ENCODE measurements at regions not wholly inside any gene's neighbourhood (a gene's known extent, or its start where the extent isn't known, plus 50 kb on each side); places are given as distances from the start of the nearest gene placed in this dataset.

DNA sequence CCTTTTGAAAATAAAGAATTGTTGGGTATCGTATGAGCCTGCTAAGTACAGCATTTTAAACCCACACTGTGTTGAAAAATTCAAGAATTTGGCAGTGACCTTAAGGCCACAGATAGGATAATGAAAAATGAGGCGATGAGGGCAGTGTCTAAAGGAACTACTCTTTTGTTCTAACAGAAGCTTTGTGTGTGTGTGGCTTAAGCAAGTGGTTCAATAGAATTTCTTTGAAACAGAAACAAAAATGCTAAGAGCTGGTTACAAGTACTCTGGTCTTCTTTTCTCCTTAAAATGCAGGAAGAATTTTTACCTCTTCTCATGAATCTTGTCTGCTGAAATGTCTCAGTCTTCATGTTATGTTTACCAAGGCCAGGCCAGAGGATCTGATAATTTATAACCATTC, 279.5 kb downstream of the ZNF536 start:
- Histone ChIP-seq H4K8ac (ENCODE audit: extremely low read depth, insufficient read depth, low read length) (no peak overlapping the region), H2AK5ac (ENCODE audit: low read depth, low read length) (no peak overlapping the region), H3K36me3 (ENCODE audit: control insufficient read depth in 2 of 4, insufficient read depth in 4 of 4, low read length in 3 of 4) (no peaks in the 10 kb centered on the region), H2AFZ (ENCODE audit: low read length) (no peak overlapping the region), H3K4me2 (ENCODE audit: insufficient read depth in 1 of 2, low read depth in 2 of 2, low read length in 2 of 2) (no peak overlapping the region), H3K9me3 (ENCODE audit: insufficient read depth in 2 of 2, low read depth in 1 of 2, low read length in 1 of 2) (no peaks in the 10 kb centered on the region), H3K23me2 (ENCODE audit: low read depth, low read length) (no peaks in the 10 kb centered on the region), H2BK120ac (replicated peaks; ENCODE audit: low read depth, low read length) (no peak overlapping the region), H3K79me2 (ENCODE audit: control insufficient read depth in 1 of 2, insufficient read depth in 2 of 2, low read length in 2 of 2) (no peaks in the 10 kb centered on the region), H4K91ac (replicated peaks; ENCODE audit: insufficient read length, low read length) (no peak overlapping the region), H3K23ac (ENCODE audit: insufficient read length) (no peak overlapping the region), H3K56ac (replicated peaks; ENCODE audit: insufficient read length, low read depth, low read length) (no peak overlapping the region), H3K27me3 (replicated peaks in 1 of 4; ENCODE audit: control insufficient read depth in 3 of 4, extremely low read depth in 1 of 4, insufficient read depth in 3 of 4, low read length in 3 of 4) (no peaks in the 10 kb centered on the region), H2BK15ac (ENCODE audit: low read length) (no peak overlapping the region), H2BK20ac (ENCODE audit: low read length) (no peak overlapping the region), H4K5ac (ENCODE audit: insufficient read length, low read depth, low read length) (no peak overlapping the region), H3K27ac (ENCODE audit: low read depth, low read length) (no peak overlapping the region), H3K4me3 (ENCODE audit: extremely low read depth in 1 of 4, insufficient read depth in 2 of 4, low read depth in 3 of 4, low read length in 4 of 4) (no peak overlapping the region), H2BK5ac (ENCODE audit: low read depth, low read length) (no peak overlapping the region), H3K4ac (replicated peaks; ENCODE audit: insufficient read length, low read depth, low read length) (no peak overlapping the region), H3K18ac (ENCODE audit: extremely low read depth, low read length) (no peak overlapping the region), H4K20me1 (replicated peaks in 1 of 2; ENCODE audit: control insufficient read depth in 1 of 2, insufficient read depth in 2 of 2, low read length in 2 of 2) (no peaks in the 10 kb centered on the region), H3K4me1 (replicated peaks in 1 of 4; ENCODE audit: control insufficient read depth in 3 of 4, insufficient read depth in 4 of 4, low read length in 3 of 4) (no peaks in the 10 kb centered on the region; a peak in 1 of 7 replicates), H3K9ac (replicated peaks in 1 of 4; ENCODE audit: extremely low read depth in 1 of 4, low read depth in 3 of 4, low read length in 3 of 4) (no peak overlapping the region), H2BK12ac (ENCODE audit: low read depth, low read length) (no peak overlapping the region), H3K79me1 (ENCODE audit: low read depth, low read length) (no peaks in the 10 kb centered on the region), H3K14ac (ENCODE audit: insufficient read length) (no peak overlapping the region)
- 91% methylated on average over 2 of the region's 2 CpGs; no CpG with 5 or more reads in 1 of the 2 experiments for WGBS, 2 experiments (ENCODE audit: extremely low coverage in 1 of 2, insufficient coverage in 1 of 2, insufficient read length in 1 of 2, insufficient replicate concordance in 2 of 2, low coverage in 1 of 2, low lambda C conversion rate in 2 of 2, missing lambda C conversion rate in 1 of 2)
- CTCF ChIA-PET (ENCODE audit: partially characterized antibody) = interaction anchor here (1.6 to 1.8 kb wide), 2 partner anchors 15 to 152 kb away, joined by 7 to 9 read pairs; no protein-coding TSS in a partner anchor
- POLR2A ChIA-PET (ENCODE audit: partially characterized antibody) = no interaction called here
- DNase-seq (ENCODE audit: low read depth in 1 of 2, low spot score in 2 of 2) (no peak), FAIRE-seq (no peak)
- no peak for TF ChIP-seq GTF2F1 (IDR thresholded peaks at IDR 0.05; ENCODE audit: borderline replicate concordance, low read depth, low read length)
- no peak for TF ChIP-seq FOSL1 (IDR thresholded peaks at IDR 0.05; ENCODE audit: insufficient read depth, low read depth, low read length)
- TF ChIP-seq TEAD4 (IDR thresholded peaks at IDR 0.05; ENCODE audit: low read depth, low read length) = no peak
- no peak for TF ChIP-seq HDAC2 (IDR thresholded peaks at IDR 0.05; ENCODE audit: borderline replicate concordance in 1 of 2, low read depth in 2 of 2, low read length in 2 of 2)
- no peak for TF ChIP-seq SP1 (IDR thresholded peaks at IDR 0.05; ENCODE audit: low read depth, low read length)
- TF ChIP-seq TAF7 (optimal IDR thresholded peaks at IDR 0.05; ENCODE audit: borderline replicate concordance, low read depth, low read length) = no peak
- no peak for TF ChIP-seq BACH1 (IDR thresholded peaks at IDR 0.05; ENCODE audit: low read length)
- no peak for TF ChIP-seq CHD1 (IDR thresholded peaks at IDR 0.05; ENCODE audit: low read depth, low read length)
- no peak for TF ChIP-seq CREB1 (IDR thresholded peaks at IDR 0.05)
- TF ChIP-seq SUZ12 (IDR thresholded peaks at IDR 0.05; ENCODE audit: low read length) = no peak
- TF ChIP-seq JUND (IDR thresholded peaks at IDR 0.05; ENCODE audit: low read length) = no peak
- no peak for TF ChIP-seq KDM5A (IDR thresholded peaks at IDR 0.05; ENCODE audit: low read length)
- TF ChIP-seq, protein P1, sequence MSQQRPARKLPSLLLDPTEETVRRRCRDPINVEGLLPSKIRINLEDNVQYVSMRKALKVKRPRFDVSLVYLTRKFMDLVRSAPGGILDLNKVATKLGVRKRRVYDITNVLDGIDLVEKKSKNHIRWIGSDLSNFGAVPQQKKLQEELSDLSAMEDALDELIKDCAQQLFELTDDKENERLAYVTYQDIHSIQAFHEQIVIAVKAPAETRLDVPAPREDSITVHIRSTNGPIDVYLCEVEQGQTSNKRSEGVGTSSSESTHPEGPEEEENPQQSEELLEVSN (IDR thresholded peaks at IDR 0.05) = no peak
- no peak for TF ChIP-seq YY1 (IDR thresholded peaks at IDR 0.05; ENCODE audit: low read depth, low read length)
- TF ChIP-seq, protein P2, sequence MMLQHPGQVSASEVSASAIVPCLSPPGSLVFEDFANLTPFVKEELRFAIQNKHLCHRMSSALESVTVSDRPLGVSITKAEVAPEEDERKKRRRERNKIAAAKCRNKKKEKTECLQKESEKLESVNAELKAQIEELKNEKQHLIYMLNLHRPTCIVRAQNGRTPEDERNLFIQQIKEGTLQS (IDR thresholded peaks at IDR 0.05; ENCODE audit: insufficient read depth, low read depth, low read length) = no peak
